ENCODE measurements at regions not wholly inside any gene's neighbourhood (a gene's known extent, or its start where the extent isn't known, plus 50 kb on each side); places are given as distances from the start of the nearest gene placed in this dataset.
"Not testable (repeated sequence)": the region's sequence is repeated elsewhere in the genome, so short reads cannot be mapped to it uniquely, and the experiment has no call there.

- H3K9me2 ChIP-seq (replicated peaks; ENCODE audit: insufficient read depth, low read length) = no peaks in the 10 kb centered on the region
- no peak overlapping the region for H3K4me2 ChIP-seq (ENCODE audit: low read depth, low read length)
- no peaks in the 10 kb centered on the region for H3K4me1 ChIP-seq (ENCODE audit: low read length)
- no peak for DNase-seq
- H3K9me3 ChIP-seq (replicated peaks; ENCODE audit: insufficient read depth, low read length) = no peaks in the 10 kb centered on the region
- H4K20me1 ChIP-seq (ENCODE audit: insufficient read depth, low read length) = no peaks in the 10 kb centered on the region
- no peaks in the 10 kb centered on the region for H3F3A ChIP-seq (ENCODE audit: insufficient read depth, low read length)
- no peak overlapping the region for H3K9ac ChIP-seq (ENCODE audit: low read length)
- no peaks in the 10 kb centered on the region for H3K36me3 ChIP-seq (replicated peaks; ENCODE audit: insufficient read depth, low read length)
- no peak for TF ChIP-seq EZH2phosphoT487 (IDR thresholded peaks at IDR 0.05; ENCODE audit: low read length)
- no peak for TF ChIP-seq CTCF (IDR thresholded peaks at IDR 0.05; ENCODE audit: low read length)
- no peak for TF ChIP-seq EZH2 (optimal IDR thresholded peaks at IDR 0.05; ENCODE audit: low read depth, low read length)
- no peak overlapping the region for H2AFZ ChIP-seq (ENCODE audit: low read length)
- no peaks in the 10 kb centered on the region for H3K27me3 ChIP-seq (replicated peaks; ENCODE audit: insufficient read depth, low read length)
- H3K4me3 ChIP-seq (ENCODE audit: low read length) = no peak overlapping the region
- H3K79me2 ChIP-seq (ENCODE audit: low read length) = no peaks in the 10 kb centered on the region
- no peak overlapping the region for H3K27ac ChIP-seq (ENCODE audit: low read length)
These were observed 817.0 kb downstream of the SORCS1 start for GRCh38 chr10:106347547-106347946.

GRCh38 chr10:106343539-106343938 is 821.0 kb downstream of the SORCS1 start:
- not testable (repeated sequence) for H3K36me3 ChIP-seq (replicated peaks; ENCODE audit: insufficient read depth, low read length); H3K9me3 ChIP-seq (replicated peaks; ENCODE audit: insufficient read depth, low read length); H3K4me2 ChIP-seq (ENCODE audit: low read depth, low read length); H3F3A ChIP-seq (ENCODE audit: insufficient read depth, low read length); H3K79me2 ChIP-seq (ENCODE audit: low read length); DNase-seq; H4K20me1 ChIP-seq (ENCODE audit: insufficient read depth, low read length); H3K4me1 ChIP-seq (ENCODE audit: low read length); H3K4me3 ChIP-seq (ENCODE audit: low read length); H3K9me2 ChIP-seq (replicated peaks; ENCODE audit: insufficient read depth, low read length); H3K27me3 ChIP-seq (replicated peaks; ENCODE audit: insufficient read depth, low read length); H3K9ac ChIP-seq (ENCODE audit: low read length); H2AFZ ChIP-seq (ENCODE audit: low read length); H3K27ac ChIP-seq (ENCODE audit: low read length)

GRCh38 chr10:106341356-106341755 is 823.1 kb downstream of the SORCS1 start:
- no peak overlapping the region for H3K4me3 ChIP-seq (ENCODE audit: low read length)

GRCh38 chr10:106338486-106338885 is 826.0 kb downstream of the SORCS1 start:
- no peaks in the 10 kb centered on the region for H3K36me3 ChIP-seq (replicated peaks; ENCODE audit: insufficient read depth, low read length)
- no peak overlapping the region for H3K4me3 ChIP-seq (ENCODE audit: low read length)
- H3K9ac ChIP-seq (ENCODE audit: low read length) = no peak overlapping the region
- no peak overlapping the region for H3K27ac ChIP-seq (ENCODE audit: low read length)
- no peaks in the 10 kb centered on the region for H3K4me1 ChIP-seq (ENCODE audit: low read length)
- H3K27me3 ChIP-seq (replicated peaks; ENCODE audit: insufficient read depth, low read length) = no peaks in the 10 kb centered on the region
- H2AFZ ChIP-seq (ENCODE audit: low read length) = no peak overlapping the region
- no peak for DNase-seq
- H3K79me2 ChIP-seq (ENCODE audit: low read length) = no peaks in the 10 kb centered on the region
- H3F3A ChIP-seq (ENCODE audit: insufficient read depth, low read length) = no peaks in the 10 kb centered on the region
- H3K9me2 ChIP-seq (replicated peaks; ENCODE audit: insufficient read depth, low read length) = no peaks in the 10 kb centered on the region
- H4K20me1 ChIP-seq (ENCODE audit: insufficient read depth, low read length) = no peaks in the 10 kb centered on the region
- no peaks in the 10 kb centered on the region for H3K9me3 ChIP-seq (replicated peaks; ENCODE audit: insufficient read depth, low read length)
- H3K4me2 ChIP-seq (ENCODE audit: low read depth, low read length) = no peak overlapping the region
- TF ChIP-seq EZH2 (optimal IDR thresholded peaks at IDR 0.05; ENCODE audit: low read depth, low read length) (no peak), CTCF (IDR thresholded peaks at IDR 0.05; ENCODE audit: low read length) (no peak), EZH2phosphoT487 (IDR thresholded peaks at IDR 0.05; ENCODE audit: low read length) (no peak)

More at GRCh38 chr10:106341356-106341755, 823.1 kb downstream of the SORCS1 start:
- Histone ChIP-seq H3K36me3 (replicated peaks; ENCODE audit: insufficient read depth, low read length) (no peaks in the 10 kb centered on the region), H3K27ac (ENCODE audit: low read length) (no peak overlapping the region), H3K4me1 (ENCODE audit: low read length) (no peaks in the 10 kb centered on the region), H3K9ac (ENCODE audit: low read length) (no peak overlapping the region), H3K27me3 (replicated peaks; ENCODE audit: insufficient read depth, low read length) (no peaks in the 10 kb centered on the region), H3K9me2 (replicated peaks; ENCODE audit: insufficient read depth, low read length) (no peaks in the 10 kb centered on the region), H2AFZ (ENCODE audit: low read length) (no peak overlapping the region), H3K79me2 (ENCODE audit: low read length) (no peaks in the 10 kb centered on the region), H4K20me1 (ENCODE audit: insufficient read depth, low read length) (no peaks in the 10 kb centered on the region), H3K9me3 (replicated peaks; ENCODE audit: insufficient read depth, low read length) (no peaks in the 10 kb centered on the region), H3F3A (ENCODE audit: insufficient read depth, low read length) (no peaks in the 10 kb centered on the region), H3K4me2 (ENCODE audit: low read depth, low read length) (no peak overlapping the region)
- no peak for TF ChIP-seq EZH2 (optimal IDR thresholded peaks at IDR 0.05; ENCODE audit: low read depth, low read length)
- DNase-seq = no peak

All from MM.1S (cell line).